Vagina (tissue), 2 donors: ENCODE measurements at regions not wholly inside any gene's neighbourhood (a gene's known extent, or its start where the extent isn't known, plus 50 kb on each side); places are given as distances from the start of the nearest gene placed in this dataset.

Experiments used
- CTCF ChIP-seq, 3 experiments: fragments of 450-650 bp in 2 of 3; fragments of 200-600 bp in 1 of 3; sonication (generic) in 1 of 3; IDR thresholded peaks; one replicate each; pipeline ENCODE4 v1.5.1; 2017 to 2019; ENCODE audit warnings: antibody characterized with exemption in 3 of 3, mild to moderate bottlenecking in 2 of 3, moderate library complexity in 2 of 3
- POLR2A ChIP-seq, 2 donors: fragments of 450-650 bp; IDR thresholded peaks; one replicate each; pipeline ENCODE4 v1.6.1; 2017; ENCODE audit warnings: antibody characterized with exemption in 2 of 2, mild to moderate bottlenecking in 2 of 2, moderate library complexity in 2 of 2
- POLR2AphosphoS5 ChIP-seq, 2 donors: sonication (generic); formaldehyde crosslinking; IDR thresholded peaks; one replicate each; pipeline ENCODE4 v1.9.0; 2017; ENCODE audit warnings: antibody characterized with exemption in 2 of 2, mild to moderate bottlenecking in 2 of 2, low read depth in 1 of 2; ENCODE audit not compliant: insufficient read depth in 1 of 2

GRCh38 chr15:93932164-93932776, 299.1 kb upstream of the MCTP2 start:
- TF ChIP-seq CTCF (IDR thresholded peaks at IDR 0.05), result no peak
- no peak for TF ChIP-seq POLR2AphosphoS5 (IDR thresholded peaks at IDR 0.05; ENCODE audit: insufficient read depth in 1 of 2, low read depth in 1 of 2)
- no peak for TF ChIP-seq POLR2A (IDR thresholded peaks at IDR 0.05)
